ENCODE measurements at regions not wholly inside any gene's neighbourhood (a gene's known extent, or its start where the extent isn't known, plus 50 kb on each side); places are given as distances from the start of the nearest gene placed in this dataset.

GRCh38 chr6:4470698-4471210, 305.4 kb upstream of the CDYL start:
- Histone ChIP-seq H3K36me3 (ENCODE audit: insufficient read depth, low read length) (no peaks in the 10 kb centered on the region), H3K9ac (ENCODE audit: insufficient read length) (no peak overlapping the region), H3K4me3 (no peak overlapping the region), H3K9me3 (ENCODE audit: low read depth, low read length) (no peaks in the 10 kb centered on the region), H3K27ac (no peak overlapping the region)
- DNase-seq (ENCODE audit: low read depth, low spot score): no peak
- TF ChIP-seq EZH2 (IDR thresholded peaks at IDR 0.05) (no peak), POLR2AphosphoS5 (IDR thresholded peaks at IDR 0.05; ENCODE audit: borderline replicate concordance, low read depth, low read length) (no peak), FOXP2 (optimal IDR thresholded peaks at IDR 0.05; ENCODE audit: control extremely low read depth, extremely low read length, insufficient read depth) (no peak)

- H3K4me3 ChIP-seq: no peak overlapping the region
- no peak for DNase-seq (ENCODE audit: low read depth, low spot score)
- no peak overlapping the region for H3K9ac ChIP-seq (ENCODE audit: insufficient read length)
- no peak overlapping the region for H3K27ac ChIP-seq
- no peaks in the 10 kb centered on the region for H3K36me3 ChIP-seq (ENCODE audit: insufficient read depth, low read length)
- no peaks in the 10 kb centered on the region for H3K9me3 ChIP-seq (ENCODE audit: low read depth, low read length)
- no peak for TF ChIP-seq FOXP2 (optimal IDR thresholded peaks at IDR 0.05; ENCODE audit: control extremely low read depth, extremely low read length, insufficient read depth)
- TF ChIP-seq EZH2 (IDR thresholded peaks at IDR 0.05): no peak
- TF ChIP-seq POLR2AphosphoS5 (IDR thresholded peaks at IDR 0.05; ENCODE audit: borderline replicate concordance, low read depth, low read length): no peak
These were observed 309.3 kb upstream of the CDYL start for GRCh38 chr6:4466769-4467480.

- no peak overlapping the region for H3K27ac ChIP-seq
- H3K36me3 ChIP-seq (ENCODE audit: insufficient read depth, low read length): no peaks in the 10 kb centered on the region
- H3K4me3 ChIP-seq: no peak overlapping the region
- H3K9ac ChIP-seq (ENCODE audit: insufficient read length): no peak overlapping the region
- no peaks in the 10 kb centered on the region for H3K9me3 ChIP-seq (ENCODE audit: low read depth, low read length)
- no peak for DNase-seq (ENCODE audit: low read depth, low spot score)
- TF ChIP-seq EZH2 (IDR thresholded peaks at IDR 0.05) (no peak), POLR2AphosphoS5 (IDR thresholded peaks at IDR 0.05; ENCODE audit: borderline replicate concordance, low read depth, low read length) (no peak), FOXP2 (optimal IDR thresholded peaks at IDR 0.05; ENCODE audit: control extremely low read depth, extremely low read length, insufficient read depth) (no peak)
These were observed 309.9 kb upstream of the CDYL start for GRCh38 chr6:4466261-4466660.

DNA sequence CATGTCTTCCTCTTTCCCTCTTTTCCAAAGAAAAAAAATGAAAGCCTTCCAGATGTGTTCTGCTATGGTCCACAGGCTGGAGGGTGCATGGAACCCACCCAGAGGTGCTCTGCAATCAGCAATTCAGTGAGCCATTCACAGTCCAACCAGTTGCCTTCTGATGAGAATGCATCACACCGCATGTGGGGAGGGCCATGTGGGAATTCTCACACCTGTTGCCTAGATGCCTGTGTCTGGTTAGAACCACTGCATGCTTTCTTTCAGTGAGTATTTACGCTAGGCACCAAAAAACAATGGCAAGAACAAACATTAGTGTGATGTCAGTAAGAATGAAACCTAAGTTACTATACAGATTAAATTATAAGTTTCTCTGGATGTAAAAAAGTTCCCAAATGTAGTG, 311.6 kb upstream of the CDYL start:
- DNase-seq (ENCODE audit: low read depth, low spot score): no peak
- Histone ChIP-seq H3K9ac (ENCODE audit: insufficient read length) (no peak overlapping the region), H3K36me3 (ENCODE audit: insufficient read depth, low read length) (no peaks in the 10 kb centered on the region), H3K4me3 (no peak overlapping the region), H3K27ac (no peak overlapping the region), H3K9me3 (ENCODE audit: low read depth, low read length) (no peaks in the 10 kb centered on the region)
- TF ChIP-seq POLR2AphosphoS5 (IDR thresholded peaks at IDR 0.05; ENCODE audit: borderline replicate concordance, low read depth, low read length) (no peak), EZH2 (IDR thresholded peaks at IDR 0.05) (no peak), FOXP2 (optimal IDR thresholded peaks at IDR 0.05; ENCODE audit: control extremely low read depth, extremely low read length, insufficient read depth) (no peak)

GRCh38 chr6:4463236-4463635, 313.0 kb upstream of the CDYL start:
- Histone ChIP-seq H3K36me3 (ENCODE audit: insufficient read depth, low read length) (no peaks in the 10 kb centered on the region), H3K27ac (no peak overlapping the region), H3K4me3 (no peak overlapping the region), H3K9me3 (ENCODE audit: low read depth, low read length) (no peaks in the 10 kb centered on the region), H3K9ac (ENCODE audit: insufficient read length) (no peak overlapping the region)
- TF ChIP-seq FOXP2 (optimal IDR thresholded peaks at IDR 0.05; ENCODE audit: control extremely low read depth, extremely low read length, insufficient read depth) (no peak), EZH2 (IDR thresholded peaks at IDR 0.05) (no peak), POLR2AphosphoS5 (IDR thresholded peaks at IDR 0.05; ENCODE audit: borderline replicate concordance, low read depth, low read length) (no peak)
- no peak for DNase-seq (ENCODE audit: low read depth, low spot score)

DNA sequence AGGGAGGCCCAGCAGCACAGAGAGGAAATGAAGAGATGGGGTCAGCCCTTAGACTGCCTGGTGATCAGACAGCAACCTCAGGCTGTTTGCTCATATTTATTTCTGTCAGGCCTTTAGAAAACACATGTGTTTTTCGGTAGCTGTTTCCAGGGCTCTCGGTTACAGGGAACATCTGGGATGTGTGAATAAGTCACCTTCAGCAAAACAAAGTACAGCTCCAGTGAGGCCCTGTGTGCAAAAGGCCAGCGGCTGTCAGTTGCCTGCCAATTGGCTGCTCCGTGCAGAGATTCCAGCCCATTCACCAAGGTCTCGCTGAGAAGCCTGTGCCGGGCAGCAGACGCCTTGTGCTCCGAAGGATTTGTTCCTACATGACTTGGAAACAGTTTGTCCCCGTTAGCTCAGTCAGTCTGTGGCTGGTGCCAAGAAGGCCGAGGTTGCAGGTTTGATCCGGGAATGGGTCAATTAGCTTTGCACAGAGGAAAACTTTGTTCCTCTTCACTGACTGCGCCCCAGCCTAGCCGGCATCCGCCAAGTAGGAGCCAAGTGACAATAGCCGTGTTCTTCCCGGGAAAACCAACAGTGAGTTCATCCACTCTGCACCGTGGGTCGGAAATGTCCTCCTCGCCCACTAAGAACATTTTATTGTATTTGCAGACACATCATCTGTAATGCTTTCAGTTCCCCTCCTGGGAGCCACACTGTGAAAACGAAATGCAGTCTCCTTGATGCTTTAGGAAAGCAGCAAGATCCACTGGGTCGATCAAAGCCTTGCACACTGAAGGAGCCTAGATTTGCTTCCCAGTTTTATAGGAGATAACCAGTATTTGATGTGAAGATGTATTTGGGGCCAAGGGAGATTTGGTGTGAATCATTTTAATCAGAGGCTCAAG, 315.4 kb upstream of the CDYL start:
- Histone ChIP-seq H3K4me3 (no peak overlapping the region), H3K27ac (no peak overlapping the region), H3K36me3 (ENCODE audit: insufficient read depth, low read length) (no peaks in the 10 kb centered on the region), H3K9ac (ENCODE audit: insufficient read length) (no peak overlapping the region), H3K9me3 (ENCODE audit: low read depth, low read length) (no peaks in the 10 kb centered on the region)
- TF ChIP-seq FOXP2 (optimal IDR thresholded peaks at IDR 0.05; ENCODE audit: control extremely low read depth, extremely low read length, insufficient read depth) (no peak), EZH2 (IDR thresholded peaks at IDR 0.05) (no peak), POLR2AphosphoS5 (IDR thresholded peaks at IDR 0.05; ENCODE audit: borderline replicate concordance, low read depth, low read length) (no peak)
- no peak for DNase-seq (ENCODE audit: low read depth, low spot score)

DNA sequence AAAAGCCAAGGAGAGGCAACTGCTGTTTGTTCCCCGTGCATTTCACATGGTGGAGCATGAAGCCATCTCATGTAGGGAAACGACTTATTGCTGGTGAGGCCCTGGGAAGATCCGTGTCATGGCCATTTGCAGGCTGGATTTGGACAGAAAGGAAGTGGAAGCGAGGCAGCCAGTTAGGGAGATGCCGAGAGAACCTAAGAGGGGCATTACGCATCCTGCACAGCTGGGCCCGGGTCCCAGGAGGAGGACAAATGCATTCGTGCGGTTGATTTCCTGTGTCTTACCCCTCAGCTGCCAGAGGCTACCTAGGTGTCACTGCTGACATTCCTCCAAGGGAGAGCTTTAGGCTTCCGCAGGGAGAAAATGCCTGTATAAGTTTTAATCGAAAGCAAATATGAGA, 316.2 kb upstream of the CDYL start:
- TF ChIP-seq EZH2 (IDR thresholded peaks at IDR 0.05) (no peak), FOXP2 (optimal IDR thresholded peaks at IDR 0.05; ENCODE audit: control extremely low read depth, extremely low read length, insufficient read depth) (no peak), POLR2AphosphoS5 (IDR thresholded peaks at IDR 0.05; ENCODE audit: borderline replicate concordance, low read depth, low read length) (no peak)
- no peak overlapping the region for H3K27ac ChIP-seq

GRCh38 chr6:4459032-4459431, 317.2 kb upstream of the CDYL start:
- TF ChIP-seq EZH2 (IDR thresholded peaks at IDR 0.05) (no peak), POLR2AphosphoS5 (IDR thresholded peaks at IDR 0.05; ENCODE audit: borderline replicate concordance, low read depth, low read length) (no peak), FOXP2 (optimal IDR thresholded peaks at IDR 0.05; ENCODE audit: control extremely low read depth, extremely low read length, insufficient read depth) (no peak)

More for the DNA sequence above, 316.2 kb upstream of the CDYL start:
- DNase-seq (ENCODE audit: low read depth, low spot score): no peak
- Histone ChIP-seq H3K9me3 (ENCODE audit: low read depth, low read length) (no peaks in the 10 kb centered on the region), H3K9ac (ENCODE audit: insufficient read length) (no peak overlapping the region), H3K4me3 (no peak overlapping the region), H3K36me3 (ENCODE audit: insufficient read depth, low read length) (no peaks in the 10 kb centered on the region)

More at GRCh38 chr6:4459032-4459431, 317.2 kb upstream of the CDYL start:
- Histone ChIP-seq H3K4me3 (no peak overlapping the region), H3K36me3 (ENCODE audit: insufficient read depth, low read length) (no peaks in the 10 kb centered on the region), H3K9me3 (ENCODE audit: low read depth, low read length) (no peaks in the 10 kb centered on the region), H3K9ac (ENCODE audit: insufficient read length) (no peak overlapping the region), H3K27ac (no peak overlapping the region)
- no peak for DNase-seq (ENCODE audit: low read depth, low spot score)

All from SK-N-MC (cell line).